Smooth muscle cell (in vitro differentiated cells): ENCODE measurements at regions not wholly inside any gene's neighbourhood (a gene's known extent, or its start where the extent isn't known, plus 50 kb on each side); places are given as distances from the start of the nearest gene placed in this dataset.

ENCODE experiments used
- DNase-seq: peaks from one replicate; lab custom pipeline; 2025; ENCODE audit not compliant: unreplicated experiment; lab: John Stamatoyannopoulos, UW
- H2AFZ ChIP-seq: fragments of 200-600 bp; sonication (generic); 2 replicates; pipeline ENCODE4 v1.6.0; 2016; ENCODE audit warnings: antibody characterized with exemption, low read depth, mild to moderate bottlenecking
- H3F3A ChIP-seq: fragments of 200-600 bp; sonication (generic); 2 replicates; pipeline ENCODE4 v1.6.0; 2017; ENCODE audit warnings: antibody characterized with exemption, low read depth
- H3K27ac ChIP-seq: fragments of 200-600 bp; sonication (generic); 2 replicates; pipeline ENCODE4 v1.5.1; 2016; ENCODE audit warnings: low read depth, mild to moderate bottlenecking
- H3K27me3 ChIP-seq: fragments of 200-600 bp; sonication (generic); 2 replicates; pipeline ENCODE4 v1.6.1; 2016; ENCODE audit warnings: low read depth, mild to moderate bottlenecking
- H3K36me3 ChIP-seq: fragments of 200-600 bp; sonication (generic); 2 replicates; pipeline ENCODE4 v1.5.1; 2016; ENCODE audit warnings: low read depth
- H3K4me1 ChIP-seq: fragments of 200-600 bp; sonication (generic); 2 replicates; pipeline ENCODE4 v1.5.1; 2016; ENCODE audit warnings: low read depth
- H3K4me2 ChIP-seq: fragments of 200-600 bp; sonication (generic); 2 replicates; pipeline ENCODE4 v1.6.0; 2016; ENCODE audit warnings: mild to moderate bottlenecking
- H3K4me3 ChIP-seq: fragments of 200-600 bp; sonication (generic); 2 replicates; pipeline ENCODE4 v1.5.1; 2016; ENCODE audit warnings: mild to moderate bottlenecking
- H3K79me2 ChIP-seq: fragments of 200-600 bp; sonication (generic); 2 replicates; pipeline ENCODE4 v1.6.0; 2016; ENCODE audit warnings: low read depth, mild to moderate bottlenecking
- H3K9ac ChIP-seq: fragments of 200-600 bp; sonication (generic); 2 replicates; pipeline ENCODE4 v1.6.0; 2016; ENCODE audit warnings: low read depth
- H3K9me3 ChIP-seq: fragments of 200-600 bp; sonication (generic); replicated peaks from 2 replicates; pipeline ENCODE4 v1.5.1; 2016; ENCODE audit warnings: low read depth
- H4K20me1 ChIP-seq: fragments of 200-600 bp; sonication (generic); 2 replicates; pipeline ENCODE4 v1.6.0; 2016; ENCODE audit warnings: low read depth
- WGBS: methylation state at CpG from one replicate; pipeline ENCODE4 v1.1.7; 2016; ENCODE audit warnings: low lambda C conversion rate; 5-methylcytosine and 5-hydroxymethylcytosine counted together
- TF ChIP-seq, protein P1 (sequence below): fragments of 200-600 bp; sonication (generic); IDR thresholded peaks from 2 replicates; pipeline ENCODE4 v1.5.1; 2017; ENCODE audit warnings: borderline replicate concordance, mild to moderate bottlenecking, antibody characterized with exemption; ENCODE audit not compliant: insufficient read depth, poor library complexity, severe bottlenecking

DNA sequence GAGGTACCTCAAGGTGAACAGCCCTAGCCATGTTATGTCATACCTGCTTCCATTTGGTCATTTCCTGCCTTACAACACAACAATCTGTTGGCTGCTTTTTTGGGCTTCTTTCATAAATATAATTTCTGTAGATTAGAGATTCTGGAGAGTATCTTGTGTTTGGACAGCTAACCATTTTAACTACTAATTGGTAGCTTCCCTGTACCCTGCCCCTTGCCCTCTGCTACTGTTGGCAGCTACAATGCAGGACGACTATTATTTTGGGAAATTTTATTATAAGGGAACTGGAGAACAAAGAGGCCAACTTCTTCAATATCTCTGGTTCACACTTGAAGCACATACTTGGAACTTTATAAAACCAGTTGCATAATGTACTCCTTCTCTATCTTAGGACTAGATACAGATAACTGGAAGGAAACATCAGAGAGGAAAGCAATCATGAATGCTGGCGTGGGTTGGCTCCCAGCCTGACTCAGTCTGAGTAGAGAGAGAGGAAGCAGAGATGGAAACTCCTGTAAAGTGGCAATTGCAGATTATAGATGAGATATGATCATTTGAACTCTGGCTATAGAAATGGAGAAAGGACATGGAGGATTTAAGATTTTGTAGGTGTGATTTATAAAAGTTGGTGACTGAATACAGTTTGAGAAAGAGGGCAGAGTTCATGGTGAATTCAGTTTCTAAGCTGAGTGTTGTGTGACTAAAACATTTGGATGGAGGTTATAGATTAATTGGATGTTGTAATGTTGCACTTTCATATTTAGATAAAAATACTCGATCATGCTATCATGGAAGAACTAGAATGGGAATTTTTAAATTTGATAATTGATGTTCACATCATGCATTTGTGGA is 74.5 kb downstream of the MDH1 start:
- H3K4me2 ChIP-seq, result peak overlapping the region; percentile 22

DNA sequence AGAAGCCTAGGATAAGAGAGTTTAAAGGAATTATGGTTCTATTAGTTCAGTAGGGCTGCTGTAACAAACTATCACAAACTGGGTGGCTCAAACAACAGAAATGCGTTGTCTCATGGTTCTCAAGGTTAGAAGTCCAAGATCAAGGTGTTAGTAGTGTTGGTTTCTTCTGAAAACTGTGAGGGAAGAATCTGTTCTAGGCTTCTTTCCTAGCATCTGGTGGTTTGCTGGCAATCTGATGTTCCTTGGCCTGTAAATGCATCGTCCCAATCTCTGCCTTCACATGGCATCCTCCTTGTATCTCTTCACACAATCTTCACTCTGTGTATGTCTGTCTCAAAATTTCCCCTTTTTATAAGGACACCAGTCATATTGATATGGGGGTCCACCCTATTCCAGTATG is 76.3 kb downstream of the MDH1 start:
- 44% methylated on average over 2 of the region's 2 CpGs for WGBS
- Histone ChIP-seq H3F3A (peaks cover 49% of the 10 kb centered on the region), H3K27me3 (no peaks in the 10 kb centered on the region), H3K4me1 (peaks cover 41% of the 10 kb centered on the region), H3K9ac (peak overlapping the region; percentile 91), H3K36me3 (no peaks in the 10 kb centered on the region), H3K27ac (peak overlapping the region; percentile 99), H2AFZ (no peak overlapping the region), H3K4me2 (peak overlapping the region; percentile 71), H4K20me1 (no peaks in the 10 kb centered on the region), H3K9me3 (no peaks in the 10 kb centered on the region), H3K79me2 (no peaks in the 10 kb centered on the region), H3K4me3 (no peak overlapping the region)
- no peak for DNase-seq
- TF ChIP-seq, protein P1, sequence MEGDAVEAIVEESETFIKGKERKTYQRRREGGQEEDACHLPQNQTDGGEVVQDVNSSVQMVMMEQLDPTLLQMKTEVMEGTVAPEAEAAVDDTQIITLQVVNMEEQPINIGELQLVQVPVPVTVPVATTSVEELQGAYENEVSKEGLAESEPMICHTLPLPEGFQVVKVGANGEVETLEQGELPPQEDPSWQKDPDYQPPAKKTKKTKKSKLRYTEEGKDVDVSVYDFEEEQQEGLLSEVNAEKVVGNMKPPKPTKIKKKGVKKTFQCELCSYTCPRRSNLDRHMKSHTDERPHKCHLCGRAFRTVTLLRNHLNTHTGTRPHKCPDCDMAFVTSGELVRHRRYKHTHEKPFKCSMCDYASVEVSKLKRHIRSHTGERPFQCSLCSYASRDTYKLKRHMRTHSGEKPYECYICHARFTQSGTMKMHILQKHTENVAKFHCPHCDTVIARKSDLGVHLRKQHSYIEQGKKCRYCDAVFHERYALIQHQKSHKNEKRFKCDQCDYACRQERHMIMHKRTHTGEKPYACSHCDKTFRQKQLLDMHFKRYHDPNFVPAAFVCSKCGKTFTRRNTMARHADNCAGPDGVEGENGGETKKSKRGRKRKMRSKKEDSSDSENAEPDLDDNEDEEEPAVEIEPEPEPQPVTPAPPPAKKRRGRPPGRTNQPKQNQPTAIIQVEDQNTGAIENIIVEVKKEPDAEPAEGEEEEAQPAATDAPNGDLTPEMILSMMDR, result no peak

More for the DNA sequence above, 74.5 kb downstream of the MDH1 start:
- Histone ChIP-seq H3K9me3 (no peaks in the 10 kb centered on the region), H3K4me3 (no peak overlapping the region), H3K27me3 (no peaks in the 10 kb centered on the region), H3K27ac (peak overlapping the region; percentile 99), H3K36me3 (no peaks in the 10 kb centered on the region), H3K4me1 (peaks cover 44% of the 10 kb centered on the region), H2AFZ (no peak overlapping the region), H3K79me2 (no peaks in the 10 kb centered on the region), H3F3A (peaks cover 50% of the 10 kb centered on the region), H4K20me1 (no peaks in the 10 kb centered on the region), H3K9ac (peak overlapping the region; percentile 77)
- no peak for DNase-seq
- 45% methylated on average over 3 of the region's 3 CpGs for WGBS
- TF ChIP-seq, protein P1, result no peak

DNA sequence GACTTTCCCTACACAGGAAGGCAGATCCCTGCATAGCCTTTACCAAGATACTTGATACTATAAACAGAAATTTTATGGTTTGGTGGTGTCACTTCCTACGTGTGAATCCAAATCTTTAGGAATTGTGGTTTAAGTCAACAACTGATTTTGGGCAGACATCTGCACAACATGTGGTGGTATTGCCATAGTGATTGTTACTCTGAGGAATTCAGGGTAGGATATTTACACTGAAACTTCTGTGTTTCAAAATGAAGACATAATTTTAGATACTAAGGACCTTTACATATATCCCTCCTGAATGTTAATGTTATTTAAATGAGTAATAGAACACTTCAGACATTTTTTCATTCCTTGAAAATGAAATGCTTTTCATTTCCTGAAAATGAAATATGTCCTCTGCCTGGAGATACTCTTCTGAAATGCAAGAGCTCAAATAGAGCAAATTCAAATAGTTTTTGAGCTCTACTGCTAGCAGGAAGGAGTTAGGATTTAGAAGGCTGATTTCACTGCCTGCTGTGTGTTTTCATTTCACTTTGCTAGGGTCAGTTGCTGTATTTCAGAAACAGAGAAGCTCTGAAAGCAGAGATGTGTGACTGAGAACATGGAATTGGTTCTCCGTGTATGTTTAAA is 77.2 kb downstream of the MDH1 start:
- Histone ChIP-seq H3K4me2 (peak overlapping the region; percentile 71), H3K79me2 (no peaks in the 10 kb centered on the region), H3K9ac (peak overlapping the region; percentile 91), H3K9me3 (no peaks in the 10 kb centered on the region), H3K4me1 (peaks cover 35% of the 10 kb centered on the region), H3F3A (peaks cover 44% of the 10 kb centered on the region), H3K27ac (peak overlapping the region; percentile 99), H3K36me3 (no peaks in the 10 kb centered on the region), H3K27me3 (no peaks in the 10 kb centered on the region), H4K20me1 (no peaks in the 10 kb centered on the region), H3K4me3 (no peak overlapping the region), H2AFZ (peak overlapping the region; percentile 4)
- 33% methylated on average over 2 of the region's 2 CpGs for WGBS
- TF ChIP-seq, protein P1, result no peak
- no peak for DNase-seq
